WTC11 (cell line): ENCODE measurements at regions not wholly inside any gene's neighbourhood (a gene's known extent, or its start where the extent isn't known, plus 50 kb on each side); places are given as distances from the start of the nearest gene placed in this dataset.
"Not testable (repeated sequence)": the region's sequence is repeated elsewhere in the genome, so short reads cannot be mapped to it uniquely, and the experiment has no call there.

Experiments
- ATAC-seq: fragments of 200-7000 bp; cut with Tn5 transposase; 2 replicates; pipeline ENCODE4 v1.10.0; 2021; ENCODE audit warnings: mild to moderate bottlenecking, moderate library complexity
- CTCF ChIA-PET: fragments of 300-600 bp; sonication (Branson Sonifier 250); formaldehyde crosslinking; loops from one replicate; lab custom pipeline; 2021; ENCODE audit warnings: antibody characterized with exemption; lab: Charles Lee
- POLR2A ChIA-PET: fragments of 350-600 bp; sonication (Branson Sonifier 250); formaldehyde crosslinking; loops from one replicate; lab custom pipeline; 2021; ENCODE audit warnings: antibody characterized with exemption; lab: Charles Lee
- DNase-seq: peaks from one replicate; pipeline ENCODE4 v3.0.0; 2021; ENCODE audit warnings: low spot score
- H3K27ac Mint-ChIP-seq: 2 replicates; pipeline ENCODE4 v1.8.0; 2021; ENCODE audit warnings: mixed read lengths
- H3K27me3 Mint-ChIP-seq: 2 replicates; pipeline ENCODE4 v1.8.0; 2021; ENCODE audit warnings: low read depth, mild to moderate bottlenecking, moderate library complexity, mixed read lengths
- H3K36me3 Mint-ChIP-seq: 2 replicates; pipeline ENCODE4 v1.8.0; 2021; ENCODE audit warnings: mixed read lengths
- H3K4me1 Mint-ChIP-seq: 2 replicates; pipeline ENCODE4 v1.8.0; 2022; ENCODE audit warnings: mixed read lengths
- H3K4me3 Mint-ChIP-seq: 2 replicates; pipeline ENCODE4 v1.8.0; 2021; ENCODE audit warnings: mild to moderate bottlenecking, moderate library complexity, mixed read lengths
- H3K9me3 Mint-ChIP-seq: 2 replicates; pipeline ENCODE4 v1.8.0; 2021; ENCODE audit warnings: mixed read lengths
- GABPB1 ChIP-seq: sonication (generic); formaldehyde crosslinking; IDR thresholded peaks from 2 replicates; pipeline ENCODE4 v1.8.1; 2023; ENCODE audit warnings: mild to moderate bottlenecking, missing genetic modification reagents
- HMGA2 ChIP-seq: fragments of 250-450 bp; sonication (Bioruptor Pico); IDR thresholded peaks from 2 replicates; pipeline ENCODE4 v1.4.0; 2021; ENCODE audit warnings: mild to moderate bottlenecking, moderate library complexity
- KAT7 ChIP-seq: sonication (generic); formaldehyde crosslinking; IDR thresholded peaks from 2 replicates; pipeline ENCODE4 v1.8.1; 2023; ENCODE audit warnings: missing genetic modification reagents, mild to moderate bottlenecking, borderline replicate concordance
- NFYB ChIP-seq: sonication (generic); formaldehyde crosslinking; conservative IDR thresholded peaks from 2 replicates; pipeline ENCODE4 v1.8.0; 2022; ENCODE audit warnings: low read depth, missing genetic modification reagents
- RELA ChIP-seq: sonication (generic); formaldehyde crosslinking; IDR thresholded peaks from 2 replicates; pipeline ENCODE4 v1.8.1; 2022; ENCODE audit warnings: missing genetic modification reagents, mild to moderate bottlenecking, borderline replicate concordance
- SOX15 ChIP-seq: fragments of 250-450 bp; sonication (Bioruptor Pico); IDR thresholded peaks from 2 replicates; pipeline ENCODE4 v1.9.0; 2021; ENCODE audit warnings: mild to moderate bottlenecking
- TP53 ChIP-seq: sonication (generic); formaldehyde crosslinking; IDR thresholded peaks from 2 replicates; pipeline ENCODE4 v1.8.1; 2023; ENCODE audit warnings: mild to moderate bottlenecking, missing genetic modification reagents
- ZNF138 ChIP-seq: sonication (generic); formaldehyde crosslinking; conservative IDR thresholded peaks from 2 replicates; pipeline ENCODE4 v1.8.1; 2022; ENCODE audit warnings: mild to moderate bottlenecking, moderate library complexity, missing genetic modification reagents
- ZNF219 ChIP-seq: sonication (generic); formaldehyde crosslinking; IDR thresholded peaks from 2 replicates; pipeline ENCODE4 v1.8.0; 2023; ENCODE audit warnings: missing genetic modification reagents, mild to moderate bottlenecking, borderline replicate concordance
- ZNF232 ChIP-seq: sonication (generic); formaldehyde crosslinking; IDR thresholded peaks from 2 replicates; pipeline ENCODE4 v1.8.0; 2022; ENCODE audit warnings: mild to moderate bottlenecking, missing genetic modification reagents
- ZNF263 ChIP-seq: sonication (generic); formaldehyde crosslinking; IDR thresholded peaks from 2 replicates; pipeline ENCODE4 v1.8.1; 2022; ENCODE audit warnings: low read depth, mild to moderate bottlenecking, moderate library complexity, missing genetic modification reagents
- ZNF423 ChIP-seq: fragments of 250-450 bp; sonication (Bioruptor Pico); IDR thresholded peaks from 2 replicates; pipeline ENCODE4 v2.1.2; 2022; ENCODE audit warnings: mild to moderate bottlenecking, moderate library complexity
- TF ChIP-seq, protein P1 (sequence below): sonication (generic); formaldehyde crosslinking; IDR thresholded peaks from 2 replicates; pipeline ENCODE4 v1.8.1; 2023; ENCODE audit warnings: mild to moderate bottlenecking, missing genetic modification reagents
- TF ChIP-seq, protein P2 (sequence below): sonication (generic); formaldehyde crosslinking; IDR thresholded peaks from 2 replicates; pipeline ENCODE4 v1.8.1; 2022; ENCODE audit warnings: mild to moderate bottlenecking, moderate library complexity, missing genetic modification reagents
- TF ChIP-seq, protein P3 (sequence below): sonication (generic); formaldehyde crosslinking; IDR thresholded peaks from 2 replicates; pipeline ENCODE4 v1.8.1; 2023; ENCODE audit warnings: mild to moderate bottlenecking, missing genetic modification reagents, moderate library complexity
- TF ChIP-seq, protein P4 (sequence below): sonication (generic); formaldehyde crosslinking; conservative IDR thresholded peaks from 2 replicates; pipeline ENCODE4 v1.8.1; 2022; ENCODE audit warnings: mild to moderate bottlenecking, missing genetic modification reagents
- TF ChIP-seq, protein P5 (sequence below): sonication (generic); formaldehyde crosslinking; IDR thresholded peaks from 2 replicates; pipeline ENCODE4 v1.8.0; 2022; ENCODE audit warnings: mild to moderate bottlenecking, missing genetic modification reagents
- TF ChIP-seq, protein P6 (sequence below): sonication (generic); formaldehyde crosslinking; IDR thresholded peaks from 2 replicates; pipeline ENCODE4 v1.8.1; 2022; ENCODE audit warnings: low read depth, mild to moderate bottlenecking, moderate library complexity, missing genetic modification reagents, borderline replicate concordance

DNA sequence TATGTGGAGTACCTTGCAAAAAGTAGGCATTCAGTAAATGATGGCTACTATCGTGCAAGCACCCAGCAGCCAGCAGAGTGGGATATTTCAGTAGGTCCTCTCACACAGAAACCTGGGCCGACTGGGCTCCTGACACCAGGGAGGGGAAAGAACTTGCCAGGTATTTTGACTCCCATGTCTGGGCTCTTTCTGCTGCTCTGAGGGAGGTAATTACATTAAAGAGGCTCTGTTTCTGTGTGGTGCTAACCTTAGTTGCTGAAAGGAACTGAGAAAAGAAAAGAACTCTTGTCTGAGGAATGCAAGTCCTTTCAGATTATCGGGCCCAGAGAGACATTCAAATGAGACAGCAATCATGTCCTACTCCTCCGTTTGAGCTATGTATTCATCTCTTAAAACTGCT lies 175.8 kb upstream of the MTMR8 start:
- peaks cover 20% of the 10 kb centered on the region for H3K4me1 Mint-ChIP-seq
- CTCF ChIA-PET: interaction anchor here (0.8 to 2.0 kb wide), 9 partner anchors 9 to 881 kb away, joined by 3 to 11 read pairs (median 4); no protein-coding TSS in a partner anchor
- H3K27ac Mint-ChIP-seq: peak overlapping the region; percentile 70
- TF ChIP-seq ZNF263 (CRISPR knock-in tag) (no peak), ZNF219 (CRISPR knock-in tag) (no peak), SOX15 (CRISPR knock-in tag) (no peak), TP53 (CRISPR knock-in tag) (no peak), KAT7 (CRISPR knock-in tag) (no peak), ZNF423 (CRISPR knock-in tag) (no peak), HMGA2 (CRISPR knock-in tag) (no peak)
- TF ChIP-seq, protein P1, sequence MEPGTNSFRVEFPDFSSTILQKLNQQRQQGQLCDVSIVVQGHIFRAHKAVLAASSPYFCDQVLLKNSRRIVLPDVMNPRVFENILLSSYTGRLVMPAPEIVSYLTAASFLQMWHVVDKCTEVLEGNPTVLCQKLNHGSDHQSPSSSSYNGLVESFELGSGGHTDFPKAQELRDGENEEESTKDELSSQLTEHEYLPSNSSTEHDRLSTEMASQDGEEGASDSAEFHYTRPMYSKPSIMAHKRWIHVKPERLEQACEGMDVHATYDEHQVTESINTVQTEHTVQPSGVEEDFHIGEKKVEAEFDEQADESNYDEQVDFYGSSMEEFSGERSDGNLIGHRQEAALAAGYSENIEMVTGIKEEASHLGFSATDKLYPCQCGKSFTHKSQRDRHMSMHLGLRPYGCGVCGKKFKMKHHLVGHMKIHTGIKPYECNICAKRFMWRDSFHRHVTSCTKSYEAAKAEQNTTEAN: no peak
- TF ChIP-seq, protein P2, sequence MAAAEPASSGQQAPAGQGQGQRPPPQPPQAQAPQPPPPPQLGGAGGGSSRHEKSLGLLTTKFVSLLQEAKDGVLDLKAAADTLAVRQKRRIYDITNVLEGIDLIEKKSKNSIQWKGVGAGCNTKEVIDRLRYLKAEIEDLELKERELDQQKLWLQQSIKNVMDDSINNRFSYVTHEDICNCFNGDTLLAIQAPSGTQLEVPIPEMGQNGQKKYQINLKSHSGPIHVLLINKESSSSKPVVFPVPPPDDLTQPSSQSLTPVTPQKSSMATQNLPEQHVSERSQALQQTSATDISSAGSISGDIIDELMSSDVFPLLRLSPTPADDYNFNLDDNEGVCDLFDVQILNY (CRISPR knock-in tag): no peak
- TF ChIP-seq, protein P3, sequence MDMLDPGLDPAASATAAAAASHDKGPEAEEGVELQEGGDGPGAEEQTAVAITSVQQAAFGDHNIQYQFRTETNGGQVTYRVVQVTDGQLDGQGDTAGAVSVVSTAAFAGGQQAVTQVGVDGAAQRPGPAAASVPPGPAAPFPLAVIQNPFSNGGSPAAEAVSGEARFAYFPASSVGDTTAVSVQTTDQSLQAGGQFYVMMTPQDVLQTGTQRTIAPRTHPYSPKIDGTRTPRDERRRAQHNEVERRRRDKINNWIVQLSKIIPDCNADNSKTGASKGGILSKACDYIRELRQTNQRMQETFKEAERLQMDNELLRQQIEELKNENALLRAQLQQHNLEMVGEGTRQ (CRISPR knock-in tag): no peak
- POLR2A ChIA-PET: no interaction called here
- H3K9me3 Mint-ChIP-seq: peaks cover 32% of the 10 kb centered on the region
- no peak overlapping the region for H3K4me3 Mint-ChIP-seq
- ATAC-seq (peak; percentile 88), DNase-seq (no peak)
- H3K27me3 Mint-ChIP-seq: no peaks in the 10 kb centered on the region; the same call in 1 of the 2 replicates
- H3K36me3 Mint-ChIP-seq: peaks cover 36% of the 10 kb centered on the region

DNA sequence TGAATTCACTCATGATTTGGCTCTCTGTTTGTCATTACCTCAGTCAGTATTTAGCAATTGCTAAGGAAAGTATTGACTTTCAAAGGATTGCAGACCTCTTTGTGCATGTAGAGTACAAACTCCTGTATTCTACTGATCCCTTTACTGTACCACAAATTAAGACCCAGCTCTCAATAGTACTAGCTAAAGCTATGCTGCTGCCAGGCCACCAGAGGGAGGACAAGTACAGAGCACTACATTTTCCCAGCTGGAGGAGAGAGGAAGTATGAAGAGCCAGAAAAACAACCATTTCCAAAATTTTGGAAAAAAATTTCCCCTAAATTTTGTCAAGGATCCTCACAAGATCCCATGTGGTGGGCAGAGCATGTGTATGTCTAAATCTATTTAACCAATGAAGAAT lies 175.0 kb upstream of the MTMR8 start:
- ChIA-PET CTCF (interaction anchor here (0.5 to 2.0 kb wide), 15 partner anchors 9 to 882 kb away, joined by 3 to 11 read pairs (median 4); partner anchors contain the start of gene ZC3H12B), POLR2A (interaction anchor here (0.6 kb wide), 1 partner anchor 313 kb away, joined by 3 read pairs; no protein-coding TSS in a partner anchor)
- Mint-ChIP-seq H3K9me3 (peaks cover 24% of the 10 kb centered on the region), H3K4me1 (peaks cover 20% of the 10 kb centered on the region), H3K27me3 (no peaks in the 10 kb centered on the region; the same call in 1 of the 2 replicates), H3K4me3 (no peak overlapping the region), H3K27ac (peak overlapping the region; percentile 48; the same call in 1 of the 2 replicates), H3K36me3 (peaks cover 28% of the 10 kb centered on the region)
- TF ChIP-seq RELA (CRISPR knock-in tag) (no peak), GABPB1 (no peak), NFYB (CRISPR knock-in tag) (no peak)
- peak; percentile 12 for DNase-seq
- peak; percentile 84 for ATAC-seq

DNA sequence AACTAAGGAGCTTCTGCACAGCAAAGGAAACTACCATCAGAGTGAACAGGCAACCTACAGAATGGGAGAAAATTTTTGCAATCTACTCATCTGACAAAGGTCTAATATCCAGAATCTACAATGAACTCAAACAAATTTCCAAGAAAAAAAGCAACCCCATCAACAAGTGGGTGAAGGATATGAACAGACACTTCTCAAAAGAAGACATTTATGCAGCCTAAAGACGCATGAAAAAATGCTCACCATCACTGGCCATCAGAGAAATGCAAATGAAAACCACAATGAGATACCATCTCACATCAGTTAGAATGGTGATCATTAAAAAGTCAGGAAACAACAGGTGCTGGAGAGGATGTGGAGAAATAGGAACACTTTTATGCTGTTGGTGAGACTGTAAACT lies 170.1 kb upstream of the MTMR8 start:
- H3K36me3 Mint-ChIP-seq, DNase-seq, H3K4me3 Mint-ChIP-seq, CTCF ChIA-PET, H3K27ac Mint-ChIP-seq, ATAC-seq, H3K4me1 Mint-ChIP-seq, POLR2A ChIA-PET, H3K27me3 Mint-ChIP-seq: not testable (repeated sequence)
- H3K9me3 Mint-ChIP-seq: peaks cover 13% of the 10 kb centered on the region

DNA sequence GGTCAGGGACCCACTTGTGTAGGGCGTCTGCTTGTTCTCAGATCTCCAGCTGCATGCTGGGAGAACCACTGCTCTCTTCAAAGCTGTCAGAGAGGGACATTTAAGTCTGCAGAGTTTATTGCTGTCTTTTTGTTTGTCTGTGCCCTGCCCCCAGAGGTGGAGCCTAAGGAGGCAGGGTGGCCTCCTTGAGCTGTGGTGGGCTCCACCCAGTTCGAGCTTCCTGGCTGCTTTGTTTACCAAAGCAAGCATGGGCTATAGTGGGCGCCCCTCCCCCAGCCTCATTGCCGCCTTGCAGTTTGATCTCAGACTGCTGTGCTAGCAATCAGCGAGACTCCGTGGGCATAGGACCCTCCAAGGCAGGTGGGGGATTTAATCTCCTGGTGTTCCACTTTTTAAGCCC lies 154.0 kb upstream of the MTMR8 start:
- H3K27ac Mint-ChIP-seq, H3K36me3 Mint-ChIP-seq, CTCF ChIA-PET, H3K27me3 Mint-ChIP-seq, ATAC-seq: not testable (repeated sequence)
- Mint-ChIP-seq H3K4me1 (peaks cover 13% of the 10 kb centered on the region), H3K9me3 (peaks cover 24% of the 10 kb centered on the region), H3K4me3 (peak overlapping the region; percentile 29)
- DNase-seq: peak; percentile 45
- POLR2A ChIA-PET: interaction anchor here (0.5 kb wide), 1 partner anchor 299 kb away, joined by 6 read pairs; no protein-coding TSS in a partner anchor

DNA sequence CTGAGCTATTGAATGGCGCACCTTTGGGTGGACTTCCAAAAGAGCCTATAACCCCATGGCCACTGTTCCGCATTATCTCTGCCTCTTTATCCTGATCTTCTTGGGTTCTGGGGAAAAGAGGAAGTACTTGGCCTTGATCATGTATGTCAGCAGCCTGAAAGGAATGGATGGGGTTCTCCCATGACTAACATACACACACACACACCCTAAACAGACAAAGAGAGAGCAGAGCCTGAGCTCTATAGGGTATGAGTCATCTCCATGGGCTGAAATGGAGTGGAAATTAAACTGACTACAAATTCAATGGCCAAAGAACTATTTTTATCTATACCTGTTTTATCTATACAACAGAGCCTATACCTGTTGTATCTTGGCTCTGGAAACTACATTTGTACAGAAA lies 141.5 kb upstream of the MTMR8 start:
- ATAC-seq: no peak
- no peaks in the 10 kb centered on the region for H3K36me3 Mint-ChIP-seq
- no peak for DNase-seq
- CTCF ChIA-PET: no interaction called here
- H3K4me1 Mint-ChIP-seq: no peaks in the 10 kb centered on the region
- no peaks in the 10 kb centered on the region for H3K9me3 Mint-ChIP-seq
- no peak for TF ChIP-seq ZNF232 (CRISPR knock-in tag)
- TF ChIP-seq, protein P4, sequence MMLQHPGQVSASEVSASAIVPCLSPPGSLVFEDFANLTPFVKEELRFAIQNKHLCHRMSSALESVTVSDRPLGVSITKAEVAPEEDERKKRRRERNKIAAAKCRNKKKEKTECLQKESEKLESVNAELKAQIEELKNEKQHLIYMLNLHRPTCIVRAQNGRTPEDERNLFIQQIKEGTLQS: no peak
- TF ChIP-seq, protein P5, sequence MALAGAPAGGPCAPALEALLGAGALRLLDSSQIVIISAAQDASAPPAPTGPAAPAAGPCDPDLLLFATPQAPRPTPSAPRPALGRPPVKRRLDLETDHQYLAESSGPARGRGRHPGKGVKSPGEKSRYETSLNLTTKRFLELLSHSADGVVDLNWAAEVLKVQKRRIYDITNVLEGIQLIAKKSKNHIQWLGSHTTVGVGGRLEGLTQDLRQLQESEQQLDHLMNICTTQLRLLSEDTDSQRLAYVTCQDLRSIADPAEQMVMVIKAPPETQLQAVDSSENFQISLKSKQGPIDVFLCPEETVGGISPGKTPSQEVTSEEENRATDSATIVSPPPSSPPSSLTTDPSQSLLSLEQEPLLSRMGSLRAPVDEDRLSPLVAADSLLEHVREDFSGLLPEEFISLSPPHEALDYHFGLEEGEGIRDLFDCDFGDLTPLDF: no peak
- TF ChIP-seq, protein P6, sequence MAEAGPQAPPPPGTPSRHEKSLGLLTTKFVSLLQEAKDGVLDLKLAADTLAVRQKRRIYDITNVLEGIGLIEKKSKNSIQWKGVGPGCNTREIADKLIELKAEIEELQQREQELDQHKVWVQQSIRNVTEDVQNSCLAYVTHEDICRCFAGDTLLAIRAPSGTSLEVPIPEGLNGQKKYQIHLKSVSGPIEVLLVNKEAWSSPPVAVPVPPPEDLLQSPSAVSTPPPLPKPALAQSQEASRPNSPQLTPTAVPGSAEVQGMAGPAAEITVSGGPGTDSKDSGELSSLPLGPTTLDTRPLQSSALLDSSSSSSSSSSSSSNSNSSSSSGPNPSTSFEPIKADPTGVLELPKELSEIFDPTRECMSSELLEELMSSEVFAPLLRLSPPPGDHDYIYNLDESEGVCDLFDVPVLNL (CRISPR knock-in tag): no peak
- TF ChIP-seq SOX15 (CRISPR knock-in tag): no peak
- no peak for TF ChIP-seq ZNF138 (CRISPR knock-in tag)
- H3K4me3 Mint-ChIP-seq: no peak overlapping the region
- no peaks in the 10 kb centered on the region for H3K27me3 Mint-ChIP-seq
- POLR2A ChIA-PET: no interaction called here
- H3K27ac Mint-ChIP-seq: no peak overlapping the region
